ENCODE measurements at regions not wholly inside any gene's neighbourhood (a gene's known extent, or its start where the extent isn't known, plus 50 kb on each side); places are given as distances from the start of the nearest gene placed in this dataset.

DNA sequence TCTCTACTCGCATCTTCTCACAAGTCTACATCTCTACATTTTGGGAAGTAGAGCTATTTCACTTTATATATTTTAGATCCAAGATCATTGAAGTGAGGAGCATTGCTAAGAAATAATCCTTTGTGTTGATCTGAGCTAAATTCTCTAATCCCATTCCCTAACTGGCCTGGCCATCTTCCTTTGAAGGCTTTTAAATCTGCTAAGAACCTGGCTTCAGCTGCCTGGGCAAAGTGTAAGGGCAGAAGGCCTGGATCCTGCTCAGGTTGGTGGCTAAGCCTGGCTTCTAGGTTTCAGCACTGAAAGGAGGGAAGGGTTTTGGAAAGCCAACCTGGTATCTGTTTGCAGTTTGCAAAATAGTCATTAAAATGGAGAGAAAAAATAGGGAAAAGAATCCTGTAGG is 167.6 kb downstream of the BRINP2 start:
- intact Hi-C loops (cut with DNase I): no loop called here
- WGBS, 2 donors: 90 to 99% methylated on average over 1 of the region's 1 CpG
- Histone ChIP-seq H3K36me3 (ENCODE audit: control insufficient read depth in 1 of 2, insufficient read depth in 2 of 2, low read length in 1 of 2) (no peaks in the 10 kb centered on the region), H3K9me3 (ENCODE audit: control insufficient read depth, low read length) (no peaks in the 10 kb centered on the region), H3K27me3 (ENCODE audit: control insufficient read depth in 1 of 2, insufficient read depth in 2 of 2, low read length in 1 of 2) (no peaks in the 10 kb centered on the region), H3K4me3 (ENCODE audit: low read length in 2 of 2) (no peak overlapping the region), H3K4me1 (ENCODE audit: control insufficient read depth in 1 of 2, insufficient read depth in 2 of 2, low read length in 2 of 2) (no peaks in the 10 kb centered on the region), H3K27ac (ENCODE audit: low read depth in 1 of 2, low read length in 2 of 2) (no peak overlapping the region)
- no peak for ATAC-seq (ENCODE audit: low FRiP score)
- DNase-seq: no peak

GRCh38 chr1:177334903-177335302 is 164.1 kb downstream of the BRINP2 start:
- ATAC-seq (ENCODE audit: low FRiP score): no peak
- Histone ChIP-seq H3K4me1 (ENCODE audit: control insufficient read depth in 1 of 2, insufficient read depth in 2 of 2, low read length in 2 of 2) (no peaks in the 10 kb centered on the region), H3K36me3 (ENCODE audit: control insufficient read depth in 1 of 2, insufficient read depth in 2 of 2, low read length in 1 of 2) (no peaks in the 10 kb centered on the region), H3K4me3 (ENCODE audit: low read length in 2 of 2) (no peak overlapping the region), H3K27ac (ENCODE audit: low read depth in 1 of 2, low read length in 2 of 2) (no peak overlapping the region), H3K27me3 (ENCODE audit: control insufficient read depth in 1 of 2, insufficient read depth in 2 of 2, low read length in 1 of 2) (peaks cover 0 to 2% of the 10 kb centered on the region in 2 donors), H3K9me3 (ENCODE audit: control insufficient read depth, low read length) (no peaks in the 10 kb centered on the region)
- intact Hi-C loops (cut with DNase I): no loop called here
- no peak for DNase-seq

- no peaks in the 10 kb centered on the region for H3K9me3 ChIP-seq (ENCODE audit: control insufficient read depth, low read length)
- ATAC-seq (ENCODE audit: low FRiP score) (no peak), DNase-seq (no peak)
- H3K4me3 ChIP-seq (ENCODE audit: low read length in 2 of 2): no peak overlapping the region
- H3K27me3 ChIP-seq (ENCODE audit: control insufficient read depth in 1 of 2, insufficient read depth in 2 of 2, low read length in 1 of 2): peaks cover 0 to 2% of the 10 kb centered on the region in 2 donors
- H3K36me3 ChIP-seq (ENCODE audit: control insufficient read depth in 1 of 2, insufficient read depth in 2 of 2, low read length in 1 of 2): no peaks in the 10 kb centered on the region
- intact Hi-C loops (cut with DNase I): no loop called here
- no peak overlapping the region for H3K27ac ChIP-seq (ENCODE audit: low read depth in 1 of 2, low read length in 2 of 2)
- no peaks in the 10 kb centered on the region for H3K4me1 ChIP-seq (ENCODE audit: control insufficient read depth in 1 of 2, insufficient read depth in 2 of 2, low read length in 2 of 2)
- 53 to 57% methylated on average over 4 of the region's 4 CpGs for WGBS, 2 donors
Observed at GRCh38 chr1:177333936-177334595, 163.3 kb downstream of the BRINP2 start.
